ENCODE measurements at regions not wholly inside any gene's neighbourhood (a gene's known extent, or its start where the extent isn't known, plus 50 kb on each side); places are given as distances from the start of the nearest gene placed in this dataset.

DNA sequence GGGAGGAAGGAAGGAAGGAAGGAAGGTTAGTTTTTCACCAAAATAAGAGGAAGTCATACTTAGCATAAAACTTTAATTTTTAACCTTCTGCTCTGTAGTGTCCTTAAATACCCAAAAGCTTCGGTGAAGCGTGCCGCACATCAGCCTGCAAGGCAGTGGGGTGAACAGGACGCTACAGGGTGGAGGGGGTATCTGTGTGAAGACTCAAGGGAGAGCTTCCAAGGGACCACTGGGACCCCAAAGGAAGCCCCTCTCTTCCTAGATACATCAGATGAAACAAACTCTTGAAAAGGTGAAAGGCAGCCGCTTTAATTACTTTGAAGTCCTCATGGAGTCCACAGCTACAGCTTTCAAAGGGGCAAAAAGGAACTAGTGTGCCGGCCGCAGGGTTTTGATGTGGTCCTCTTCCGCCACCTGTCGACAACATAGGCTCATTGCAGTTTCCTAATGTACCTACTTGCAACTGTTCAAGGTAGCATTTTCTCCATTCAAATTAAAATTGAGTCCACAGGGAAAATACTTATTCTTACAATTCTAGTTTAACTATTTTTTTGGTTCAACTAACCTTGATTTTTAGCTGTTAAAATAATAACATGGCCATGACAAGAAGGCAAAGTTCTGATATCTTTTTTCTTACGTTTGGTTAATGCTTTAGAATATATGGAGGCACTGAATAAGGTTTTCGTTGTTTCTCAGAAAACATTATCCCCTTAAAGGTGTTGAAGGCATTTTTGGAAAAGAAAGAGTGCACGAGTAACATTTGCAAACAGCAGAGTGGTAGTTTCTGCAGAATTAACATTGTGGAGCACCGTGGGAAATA, 135.0 kb upstream of the RIPOR2 start:
- DNase-seq: peak; percentile 4

- DNase-seq: no peak
Measured at GRCh38 chr6:25078141-25078540, 142.4 kb upstream of the RIPOR2 start.

DNA sequence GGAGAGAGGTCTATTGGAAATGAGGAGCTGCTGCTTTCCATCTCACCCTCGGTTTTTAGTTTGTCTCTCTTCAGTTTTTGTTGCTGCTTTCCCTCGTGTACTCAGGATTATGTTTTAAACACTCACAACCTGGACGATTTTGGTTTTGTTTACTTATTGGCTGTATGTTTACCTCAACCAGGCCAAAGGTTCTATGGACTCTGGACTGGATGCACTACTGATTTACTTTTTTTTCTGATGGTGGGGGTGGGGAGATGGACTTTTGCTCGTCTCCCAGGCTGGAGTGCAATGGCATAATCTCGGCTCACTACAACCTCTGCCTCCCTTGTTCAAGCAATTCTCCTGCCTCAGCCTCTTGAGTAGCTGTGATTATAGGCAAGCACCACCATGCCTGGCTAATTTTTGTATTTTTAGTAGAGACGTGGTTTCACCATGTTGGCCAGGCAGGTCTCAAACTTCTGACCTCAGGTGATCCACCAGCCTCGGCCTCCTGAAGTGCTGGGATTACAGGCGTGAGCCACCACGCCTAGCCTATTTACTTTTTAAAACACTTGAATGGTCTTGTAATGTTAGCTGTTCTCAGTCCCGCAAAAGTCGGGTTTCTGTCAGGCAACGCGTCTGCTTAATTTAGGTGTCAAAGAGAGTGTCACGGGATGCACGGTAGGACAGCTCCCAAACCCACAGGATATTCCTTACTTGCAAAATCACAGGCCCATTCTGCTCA, 148.2 kb upstream of the RIPOR2 start:
- no peak for DNase-seq

- no peak for DNase-seq
Measured at GRCh38 chr6:25084508-25084833, 148.7 kb upstream of the RIPOR2 start.

DNA sequence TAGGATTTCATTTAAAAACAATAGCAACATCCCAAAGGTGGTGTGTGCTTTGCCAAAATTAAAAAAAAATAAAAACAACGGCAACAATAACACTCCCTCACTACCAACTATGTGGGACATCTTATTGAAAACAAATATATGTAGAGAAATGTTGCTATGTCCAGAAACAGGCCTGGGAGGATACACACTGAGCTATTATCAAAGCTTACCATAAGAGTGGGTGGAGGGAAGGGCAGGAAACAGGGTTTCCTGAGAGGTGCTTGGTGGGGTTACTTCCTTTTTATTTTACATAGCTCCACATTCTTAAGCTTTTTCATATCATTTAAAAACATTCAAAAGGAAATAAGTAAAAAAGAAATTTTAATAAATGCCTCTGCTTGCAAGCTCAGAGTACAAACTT, 150.0 kb upstream of the RIPOR2 start:
- no peak for DNase-seq

- no peak for DNase-seq
Measured at GRCh38 chr6:25086500-25087091, 150.8 kb upstream of the RIPOR2 start.

DNA sequence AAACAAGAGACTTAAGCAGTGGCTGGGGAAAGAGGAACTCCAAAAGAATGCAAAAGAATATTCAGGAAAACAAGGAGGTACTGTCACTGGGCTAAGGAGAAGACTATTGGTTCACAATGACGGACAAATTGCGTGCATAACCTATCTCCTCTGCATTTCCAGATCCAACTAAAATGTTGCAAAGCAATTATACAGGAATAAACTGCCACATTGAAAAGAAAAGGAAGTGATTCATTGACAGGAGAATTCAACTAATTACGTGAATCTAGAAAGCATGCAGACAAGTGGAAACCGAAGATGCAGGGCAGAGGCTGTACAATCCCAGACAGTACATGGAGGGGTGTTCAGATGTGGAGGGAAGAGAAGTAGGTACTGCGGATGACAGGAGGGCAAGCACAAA, 152.8 kb upstream of the RIPOR2 start:
- DNase-seq: no peak

- no peak for DNase-seq
Measured at GRCh38 chr6:25089442-25089841, 153.7 kb upstream of the RIPOR2 start.

DNA sequence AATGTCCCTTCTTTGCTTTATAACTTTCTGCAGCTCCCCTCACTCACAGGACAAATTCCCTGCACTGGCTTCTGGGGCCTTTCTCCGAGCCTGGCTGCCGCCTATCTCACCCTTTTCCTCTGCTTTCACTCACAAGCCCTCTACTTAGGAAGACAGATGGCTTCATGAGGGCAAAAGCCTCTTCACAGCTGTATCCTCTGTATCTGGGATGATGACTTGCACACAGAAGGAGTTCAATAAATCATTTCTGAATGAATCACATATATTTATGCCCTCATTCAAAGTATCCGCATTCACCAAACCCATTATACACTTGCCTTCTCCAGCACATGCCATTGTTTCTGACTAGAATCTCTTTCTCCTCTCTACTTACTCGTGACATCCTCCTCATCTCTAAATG, 159.0 kb upstream of the RIPOR2 start:
- no peak for DNase-seq

GRCh38 chr6:25100288-25100687, 164.5 kb upstream of the RIPOR2 start:
- no peak for DNase-seq

- no peak for DNase-seq
Measured at GRCh38 chr6:25103603-25104002, 167.8 kb upstream of the RIPOR2 start.

- DNase-seq: no peak
Measured at GRCh38 chr6:25105070-25105925, 169.5 kb upstream of the RIPOR2 start.

DNA sequence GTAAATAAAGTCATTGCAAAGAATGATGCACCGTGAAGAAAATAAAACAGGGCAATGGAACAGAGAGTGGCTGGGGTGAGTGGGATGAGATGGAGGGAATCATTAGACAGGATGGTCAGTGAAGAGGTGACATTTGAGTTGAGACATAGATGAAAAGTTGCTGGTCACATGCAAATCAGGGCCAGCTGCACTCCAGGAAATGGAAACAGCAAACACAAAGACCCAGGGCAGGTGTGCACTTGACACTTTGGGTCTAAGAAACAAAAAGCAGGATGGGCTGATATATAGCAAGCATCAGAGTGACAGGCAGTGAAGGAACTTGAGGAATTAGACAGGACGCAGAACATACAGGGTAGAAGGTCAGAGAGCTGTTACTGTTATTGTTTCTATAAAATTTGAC, 171.5 kb upstream of the RIPOR2 start:
- DNase-seq: no peak

DNA sequence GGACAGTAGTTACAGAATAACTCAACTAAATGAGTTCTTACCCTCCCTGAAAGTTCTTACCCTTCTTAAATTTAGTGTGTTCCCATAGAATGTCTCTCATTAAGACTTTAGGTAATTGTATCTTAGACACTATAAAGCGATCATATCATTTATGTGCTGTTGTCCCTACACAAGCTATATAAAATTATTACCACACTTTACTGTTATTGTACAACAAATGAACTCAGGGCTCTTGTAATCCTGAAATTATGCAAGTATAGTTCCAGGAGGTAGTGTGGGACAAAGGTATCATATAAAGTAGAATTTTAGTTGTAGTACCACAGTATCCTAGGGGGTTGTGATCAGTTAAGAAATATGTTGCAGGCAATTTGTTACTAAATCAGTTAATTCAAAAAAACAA, 167.4 kb upstream of the CARMIL1 start:
- DNase-seq: no peak

DNA sequence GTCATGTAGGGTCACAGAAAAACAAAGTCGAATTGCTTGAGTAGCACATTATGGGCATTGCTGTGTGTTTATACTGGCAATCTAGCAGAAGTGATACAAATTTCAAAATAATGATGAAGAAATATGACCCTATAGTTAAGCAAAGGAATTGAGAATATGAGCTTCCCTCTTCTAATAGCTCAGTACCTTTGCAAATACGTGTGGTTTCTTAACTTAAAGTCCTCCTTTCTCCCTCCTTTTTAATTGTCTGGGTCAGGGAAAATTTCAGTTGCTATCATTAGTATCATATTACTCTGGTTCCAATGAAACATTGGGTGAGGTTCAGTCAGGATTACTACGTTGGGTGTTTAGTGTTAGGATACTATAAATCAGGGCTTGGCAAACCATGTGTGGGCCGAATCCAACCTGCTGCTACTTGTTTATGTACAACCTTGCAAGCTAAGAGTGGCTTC, 166.8 kb upstream of the CARMIL1 start:
- DNase-seq: no peak

DNA sequence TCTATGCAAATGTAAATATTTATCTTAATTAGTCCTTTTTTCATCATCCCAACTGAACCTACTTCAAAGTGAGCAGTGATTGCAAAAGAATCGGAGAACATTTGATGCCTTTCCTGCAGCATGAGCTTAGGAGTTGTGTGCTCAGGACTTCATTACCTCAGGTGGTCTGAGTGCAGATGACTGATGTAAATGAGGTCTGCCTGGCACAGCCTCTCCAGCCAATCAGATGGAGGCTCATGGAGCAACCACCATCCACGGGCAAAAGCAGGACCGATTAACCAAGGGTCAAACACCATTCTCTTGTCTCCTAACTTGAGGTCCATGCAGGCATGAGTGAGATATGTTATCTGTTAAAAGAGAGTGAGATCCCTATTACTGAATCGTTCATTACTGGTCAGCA, 165.7 kb upstream of the CARMIL1 start:
- no peak for DNase-seq

- DNase-seq: no peak
Measured at GRCh38 chr6:25118038-25118437, 161.1 kb upstream of the CARMIL1 start.

DNA sequence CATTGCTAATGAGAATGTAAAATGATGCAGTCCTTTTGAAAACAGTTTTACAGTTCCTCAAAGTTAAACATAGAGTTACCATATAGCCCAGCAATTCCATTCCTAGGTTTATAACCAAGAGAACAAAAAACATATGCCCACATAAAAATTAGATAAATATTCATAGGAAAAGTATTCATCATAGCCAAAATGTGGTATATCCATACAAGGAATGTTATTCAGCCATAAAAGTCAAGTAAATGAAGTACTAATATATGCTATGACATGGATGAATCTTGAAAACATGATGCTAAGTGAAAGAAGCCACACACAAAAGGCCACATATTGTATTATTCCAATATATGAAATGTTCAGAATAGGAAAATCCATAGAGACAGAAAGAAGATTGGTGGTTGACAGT, 158.0 kb upstream of the CARMIL1 start:
- DNase-seq: no peak

DNA sequence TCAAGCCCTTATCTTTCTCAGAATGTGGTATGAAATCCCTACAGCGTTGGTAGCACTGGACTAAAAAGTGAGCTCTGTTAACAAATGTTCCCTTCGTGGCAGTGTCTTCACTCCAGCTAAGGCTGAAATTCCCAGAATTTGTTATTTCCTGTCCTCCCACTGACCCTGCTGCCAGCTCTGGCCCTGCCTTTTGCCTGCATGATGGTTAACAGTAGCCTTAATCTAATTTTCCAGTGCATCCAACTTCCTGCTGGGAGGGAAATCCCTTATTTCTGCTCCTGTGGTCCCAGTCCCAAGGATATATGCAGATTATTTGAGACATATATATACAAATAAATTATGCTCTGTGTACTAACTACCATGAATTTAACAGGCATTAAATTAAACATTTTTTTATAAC, 157.2 kb upstream of the CARMIL1 start:
- no peak for DNase-seq

DNA sequence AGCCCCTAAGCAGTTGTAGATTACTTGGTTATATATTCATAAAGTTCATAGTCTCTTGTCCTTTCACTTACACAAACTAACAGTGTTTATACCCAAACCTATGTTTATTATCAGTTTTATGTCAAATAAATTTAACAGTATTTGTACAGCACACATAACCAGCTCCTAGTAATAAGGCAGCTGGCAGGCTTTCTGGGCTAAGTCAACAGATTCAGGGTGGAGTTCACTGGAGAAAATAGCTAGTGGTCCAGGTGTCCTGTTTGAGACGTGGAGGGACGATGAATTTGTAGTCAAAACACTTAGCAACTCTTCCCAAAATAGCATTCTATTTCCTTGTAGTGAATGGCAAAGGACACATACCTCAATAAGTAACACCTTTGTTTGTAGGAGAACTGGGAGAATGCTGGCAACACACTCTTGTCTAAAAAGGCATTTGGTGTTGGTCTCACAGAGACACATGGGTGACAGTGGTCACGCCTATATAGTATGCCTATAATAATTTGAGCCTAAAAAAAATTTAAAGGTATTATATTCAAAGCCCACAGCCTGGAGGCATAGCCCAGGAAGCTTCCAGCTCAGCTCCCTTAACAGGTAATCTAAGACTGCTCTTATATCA, 156.4 kb upstream of the CARMIL1 start:
- DNase-seq: no peak

- no peak for DNase-seq
Measured at GRCh38 chr6:25124216-25124715, 154.9 kb upstream of the CARMIL1 start.

- no peak for DNase-seq
Measured at GRCh38 chr6:25125736-25126135, 153.4 kb upstream of the CARMIL1 start.

Measured in NCI-H524 treated with DMSO at 0.1 percent for 48 hours (cell line).